RWPE1 (cell line): ENCODE measurements at regions not wholly inside any gene's neighbourhood (a gene's known extent, or its start where the extent isn't known, plus 50 kb on each side); places are given as distances from the start of the nearest gene placed in this dataset.

Experiments used
- CTCF ChIA-PET: fragments of 350-600 bp; sonication (Branson Sonifier 250); formaldehyde crosslinking; extraction: SDS; loops from one replicate; lab custom pipeline; 2021; lab: Yijun Ruan, JAX
- POLR2A ChIA-PET: fragments of 400-600 bp; formaldehyde crosslinking; extraction: SDS; loops from one replicate; lab custom pipeline; 2020; ENCODE audit warnings: antibody characterized with exemption; ENCODE audit not compliant: low non-redundant PET; lab: Yijun Ruan, JAX
- DNase-seq: peaks from one replicate; pipeline ENCODE4 v3.0.0; 2012; ENCODE audit warnings: low spot score
- H3K27ac ChIP-seq: fragments of 450-650 bp; 2 replicates; pipeline ENCODE4 v1.5.1; 2017
- CTCF ChIP-seq: fragments of 450-650 bp; conservative IDR thresholded peaks from 2 replicates; pipeline ENCODE4 v1.5.1; 2017; ENCODE audit warnings: low read depth, mild to moderate bottlenecking

GRCh38 chr20:39132093-39132492 lies 169.9 kb downstream of the DHX35 start:
- no peak overlapping the region for H3K27ac ChIP-seq
- CTCF ChIA-PET: no interaction called here
- no peak for TF ChIP-seq CTCF
- POLR2A ChIA-PET: no interaction called here
- DNase-seq: no peak

GRCh38 chr20:39130627-39131026 lies 168.5 kb downstream of the DHX35 start:
- ChIA-PET CTCF (no interaction called here), POLR2A (no interaction called here)
- no peak for TF ChIP-seq CTCF

GRCh38 chr20:39129523-39129922 lies 167.4 kb downstream of the DHX35 start:
- no peak overlapping the region for H3K27ac ChIP-seq
- no peak for TF ChIP-seq CTCF
- DNase-seq: no peak
- CTCF ChIA-PET: no interaction called here
- POLR2A ChIA-PET: no interaction called here

More at GRCh38 chr20:39130627-39131026, 168.5 kb downstream of the DHX35 start:
- no peak overlapping the region for H3K27ac ChIP-seq
- DNase-seq: no peak

GRCh38 chr20:39124064-39124463 lies 161.9 kb downstream of the DHX35 start:
- no peak for TF ChIP-seq CTCF
- ChIA-PET CTCF (interaction anchor here (0.6 kb wide), 2 partner anchors 60 to 1127 kb away, joined by 3 to 4 read pairs; no protein-coding TSS in a partner anchor), POLR2A (no interaction called here)
- peak; percentile 96 for DNase-seq
- no peak overlapping the region for H3K27ac ChIP-seq

- POLR2A ChIA-PET: no interaction called here
- H3K27ac ChIP-seq: no peak overlapping the region
- CTCF ChIA-PET: interaction anchor here (0.6 kb wide), 1 partner anchor 61 kb away, joined by 4 read pairs; no protein-coding TSS in a partner anchor
- no peak for DNase-seq
- no peak for TF ChIP-seq CTCF
Measured at GRCh38 chr20:39123185-39123557, 161.0 kb downstream of the DHX35 start.

- ChIA-PET CTCF (interaction anchor here (0.6 to 1.8 kb wide), 3 partner anchors 11 to 1698 kb away, joined by 3 to 4 read pairs (median 4); no protein-coding TSS in a partner anchor), POLR2A (no interaction called here)
- no peak for TF ChIP-seq CTCF
- peak; percentile 90 for DNase-seq
- H3K27ac ChIP-seq: no peak overlapping the region
Measured at GRCh38 chr20:39117491-39117890, 155.3 kb downstream of the DHX35 start.
